ENCODE measurements at regions not wholly inside any gene's neighbourhood (a gene's known extent, or its start where the extent isn't known, plus 50 kb on each side); places are given as distances from the start of the nearest gene placed in this dataset.

GRCh38 chr13:34578471-34578870 lies 363.6 kb upstream of the NBEA start:
- no peak for TF ChIP-seq CTCF (IDR thresholded peaks at IDR 0.05; ENCODE audit: low read depth, low read length)
- no peak overlapping the region for H3K4me3 ChIP-seq (replicated peaks in 1 of 2; ENCODE audit: low read depth in 2 of 2, low read length in 2 of 2)
- DNase-seq (ENCODE audit: low read depth in 2 of 2), result peak; percentile 15 to 19

GRCh38 chr13:34578917-34579316 lies 363.2 kb upstream of the NBEA start:
- no peak for DNase-seq (ENCODE audit: low read depth in 2 of 2)
- no peak for TF ChIP-seq CTCF (IDR thresholded peaks at IDR 0.05; ENCODE audit: low read depth, low read length)
- H3K4me3 ChIP-seq (replicated peaks in 1 of 2; ENCODE audit: low read depth in 2 of 2, low read length in 2 of 2), result no peak overlapping the region

- no peak for TF ChIP-seq CTCF (IDR thresholded peaks at IDR 0.05; ENCODE audit: low read depth, low read length)
- no peak for DNase-seq (ENCODE audit: low read depth in 2 of 2)
- H3K4me3 ChIP-seq (replicated peaks in 1 of 2; ENCODE audit: low read depth in 2 of 2, low read length in 2 of 2), result no peak overlapping the region
Observed at GRCh38 chr13:34583181-34583580, 358.9 kb upstream of the NBEA start.

- TF ChIP-seq CTCF (IDR thresholded peaks at IDR 0.05; ENCODE audit: low read depth, low read length), result no peak
- peak in 1 of 2 donors; percentile 12 for DNase-seq (ENCODE audit: low read depth in 2 of 2)
- no peak overlapping the region for H3K4me3 ChIP-seq (replicated peaks in 1 of 2; ENCODE audit: low read depth in 2 of 2, low read length in 2 of 2)
Observed at GRCh38 chr13:34587576-34587975, 354.5 kb upstream of the NBEA start.

GRCh38 chr13:34588362-34588761 lies 353.7 kb upstream of the NBEA start:
- no peak for DNase-seq (ENCODE audit: low read depth in 2 of 2)
- TF ChIP-seq CTCF (IDR thresholded peaks at IDR 0.05; ENCODE audit: low read depth, low read length), result no peak
- no peak overlapping the region for H3K4me3 ChIP-seq (replicated peaks in 1 of 2; ENCODE audit: low read depth in 2 of 2, low read length in 2 of 2)

- H3K4me3 ChIP-seq (replicated peaks in 1 of 2; ENCODE audit: low read depth in 2 of 2, low read length in 2 of 2), result no peak overlapping the region
- no peak for DNase-seq (ENCODE audit: low read depth in 2 of 2)
- no peak for TF ChIP-seq CTCF (IDR thresholded peaks at IDR 0.05; ENCODE audit: low read depth, low read length)
Observed at GRCh38 chr13:34589581-34589980, 352.5 kb upstream of the NBEA start.

GRCh38 chr13:34591129-34591528 lies 350.9 kb upstream of the NBEA start:
- no peak for DNase-seq (ENCODE audit: low read depth in 2 of 2)
- TF ChIP-seq CTCF (IDR thresholded peaks at IDR 0.05; ENCODE audit: low read depth, low read length), result no peak
- H3K4me3 ChIP-seq (replicated peaks in 1 of 2; ENCODE audit: low read depth in 2 of 2, low read length in 2 of 2), result no peak overlapping the region

All from cardiac fibroblast (primary cell).